ENCODE measurements at regions not wholly inside any gene's neighbourhood (a gene's known extent, or its start where the extent isn't known, plus 50 kb on each side); places are given as distances from the start of the nearest gene placed in this dataset.

DNA sequence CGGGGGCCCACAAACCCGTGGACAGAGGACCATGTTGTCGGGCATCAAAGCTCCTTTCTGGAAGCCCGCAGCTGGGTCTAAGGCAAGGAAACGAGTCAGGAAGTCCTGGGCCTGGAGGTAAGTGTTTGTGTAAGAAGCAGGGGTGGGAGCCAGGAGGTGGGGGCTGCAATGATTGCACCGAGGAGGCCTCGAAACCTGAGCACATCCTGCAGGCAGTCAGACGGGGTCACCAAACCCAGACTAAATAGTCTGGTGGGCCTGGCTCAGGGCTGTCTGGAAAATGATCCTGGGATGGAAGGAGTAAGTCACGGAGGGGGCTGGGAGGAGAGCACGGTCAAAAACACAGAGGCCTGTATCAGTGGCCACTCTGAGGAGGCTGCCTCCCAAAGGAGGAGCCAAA is 539.2 kb downstream of the MN1 start:
- Histone ChIP-seq H3K36me3 (ENCODE audit: control insufficient read depth, insufficient read depth, low read length) (no peaks in the 10 kb centered on the region), H3K4me3 (replicated peaks; ENCODE audit: low read depth, low read length) (no peak overlapping the region), H3K27me3 (replicated peaks; ENCODE audit: control insufficient read depth, insufficient read depth, low read length) (no peaks in the 10 kb centered on the region; the same call in 1 of the 2 replicates)
- TF ChIP-seq, protein P1, sequence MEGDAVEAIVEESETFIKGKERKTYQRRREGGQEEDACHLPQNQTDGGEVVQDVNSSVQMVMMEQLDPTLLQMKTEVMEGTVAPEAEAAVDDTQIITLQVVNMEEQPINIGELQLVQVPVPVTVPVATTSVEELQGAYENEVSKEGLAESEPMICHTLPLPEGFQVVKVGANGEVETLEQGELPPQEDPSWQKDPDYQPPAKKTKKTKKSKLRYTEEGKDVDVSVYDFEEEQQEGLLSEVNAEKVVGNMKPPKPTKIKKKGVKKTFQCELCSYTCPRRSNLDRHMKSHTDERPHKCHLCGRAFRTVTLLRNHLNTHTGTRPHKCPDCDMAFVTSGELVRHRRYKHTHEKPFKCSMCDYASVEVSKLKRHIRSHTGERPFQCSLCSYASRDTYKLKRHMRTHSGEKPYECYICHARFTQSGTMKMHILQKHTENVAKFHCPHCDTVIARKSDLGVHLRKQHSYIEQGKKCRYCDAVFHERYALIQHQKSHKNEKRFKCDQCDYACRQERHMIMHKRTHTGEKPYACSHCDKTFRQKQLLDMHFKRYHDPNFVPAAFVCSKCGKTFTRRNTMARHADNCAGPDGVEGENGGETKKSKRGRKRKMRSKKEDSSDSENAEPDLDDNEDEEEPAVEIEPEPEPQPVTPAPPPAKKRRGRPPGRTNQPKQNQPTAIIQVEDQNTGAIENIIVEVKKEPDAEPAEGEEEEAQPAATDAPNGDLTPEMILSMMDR (IDR thresholded peaks at IDR 0.05; ENCODE audit: insufficient read depth, low read length, poor library complexity, severe bottlenecking) = no peak
- DNase-seq (ENCODE audit: extremely low read depth, insufficient read length) = no peak

DNA sequence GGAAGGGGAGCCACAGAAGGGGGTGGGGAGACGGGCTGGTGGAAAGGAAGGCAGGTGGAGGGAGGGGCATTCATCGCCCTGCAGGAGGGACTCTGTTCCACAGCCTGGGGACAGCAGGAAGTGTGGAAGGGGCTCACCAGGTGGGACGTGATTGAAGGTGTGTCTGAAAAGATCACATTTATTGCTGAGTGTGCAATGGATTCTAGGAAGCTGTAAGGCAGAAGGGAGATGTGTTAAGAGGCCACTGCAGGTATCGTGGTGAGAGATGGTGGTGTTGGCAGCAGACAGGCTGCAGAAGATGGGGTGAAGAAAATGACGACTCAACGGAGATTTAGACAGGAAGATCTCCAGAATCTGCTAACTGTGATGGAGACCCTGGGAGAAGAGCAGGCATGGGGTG is 537.4 kb downstream of the MN1 start:
- no peak for DNase-seq (ENCODE audit: extremely low read depth, insufficient read length)
- H3K4me3 ChIP-seq (replicated peaks; ENCODE audit: low read depth, low read length) = no peak overlapping the region
- no peaks in the 10 kb centered on the region for H3K36me3 ChIP-seq (ENCODE audit: control insufficient read depth, insufficient read depth, low read length)
- TF ChIP-seq, protein P1 (IDR thresholded peaks at IDR 0.05; ENCODE audit: insufficient read depth, low read length, poor library complexity, severe bottlenecking) = no peak
- no peaks in the 10 kb centered on the region; the same call in 1 of the 2 replicates for H3K27me3 ChIP-seq (replicated peaks; ENCODE audit: control insufficient read depth, insufficient read depth, low read length)

DNA sequence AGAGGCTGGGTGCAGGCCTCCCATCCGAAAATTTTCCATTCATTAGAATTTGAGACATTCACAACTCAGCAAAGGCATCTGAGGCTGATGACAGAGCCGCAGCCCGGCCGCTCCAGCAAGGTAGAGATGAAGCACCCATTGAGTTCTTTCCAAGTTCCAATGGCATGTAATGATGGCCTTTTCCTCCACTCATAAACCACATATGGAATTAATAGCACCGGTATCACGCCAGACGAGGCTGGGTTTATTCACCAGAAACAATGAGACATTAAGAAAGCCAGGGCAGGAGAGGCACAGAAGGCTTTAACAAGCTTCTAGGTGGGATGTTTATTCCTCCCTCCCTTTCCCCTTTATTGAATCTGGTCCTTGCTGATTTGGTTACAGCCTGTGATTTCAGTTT is 534.4 kb downstream of the MN1 start:
- H3K36me3 ChIP-seq (ENCODE audit: control insufficient read depth, insufficient read depth, low read length) = no peaks in the 10 kb centered on the region
- TF ChIP-seq, protein P1 (IDR thresholded peaks at IDR 0.05; ENCODE audit: insufficient read depth, low read length, poor library complexity, severe bottlenecking) = no peak
- H3K4me3 ChIP-seq (replicated peaks; ENCODE audit: low read depth, low read length) = no peak overlapping the region
- H3K27me3 ChIP-seq (replicated peaks; ENCODE audit: control insufficient read depth, insufficient read depth, low read length) = no peaks in the 10 kb centered on the region; the same call in 1 of the 2 replicates
- DNase-seq (ENCODE audit: extremely low read depth, insufficient read length) = no peak

DNA sequence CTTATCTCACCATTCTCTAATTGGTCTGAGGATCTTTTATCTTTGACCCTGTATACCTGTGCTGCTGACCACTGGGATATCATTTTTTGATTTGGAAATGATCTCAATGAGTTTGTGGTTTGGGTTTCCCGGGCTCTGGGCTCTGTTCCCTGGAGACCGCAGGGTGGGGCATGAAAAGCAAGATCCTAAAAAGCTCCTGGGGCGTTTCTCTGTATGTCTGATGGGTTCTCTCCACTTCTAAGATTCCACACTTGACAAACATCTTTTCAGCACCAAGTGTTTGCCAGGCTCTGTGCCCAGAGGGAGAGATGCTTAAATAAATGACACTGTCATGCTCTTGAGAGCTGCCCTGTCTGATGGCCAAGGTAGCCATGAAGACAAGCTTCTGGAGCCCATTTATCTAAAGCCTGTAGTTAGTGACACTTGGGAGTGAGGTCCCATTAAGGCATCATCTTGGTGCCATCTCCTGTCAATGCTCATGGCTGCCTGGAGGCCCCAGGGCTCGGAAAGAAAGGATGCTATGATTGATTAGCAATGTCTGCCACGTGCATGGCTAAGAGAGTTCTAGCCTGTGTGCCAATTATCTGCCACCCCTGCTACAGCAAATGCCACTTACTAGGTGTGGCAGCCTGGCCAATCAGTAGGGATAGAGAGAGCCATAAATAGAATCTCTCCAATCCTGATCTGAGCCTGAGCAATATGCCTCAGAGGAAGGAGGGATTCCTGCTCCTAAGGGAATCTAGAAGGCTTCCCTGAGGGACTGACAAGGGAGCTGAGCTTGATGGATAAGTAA is 531.6 kb downstream of the MN1 start:
- Histone ChIP-seq H3K4me3 (replicated peaks; ENCODE audit: low read depth, low read length) (no peak overlapping the region), H3K27me3 (replicated peaks; ENCODE audit: control insufficient read depth, insufficient read depth, low read length) (no peaks in the 10 kb centered on the region), H3K36me3 (ENCODE audit: control insufficient read depth, insufficient read depth, low read length) (no peaks in the 10 kb centered on the region)
- DNase-seq (ENCODE audit: extremely low read depth, insufficient read length) = no peak
- TF ChIP-seq, protein P1 (IDR thresholded peaks at IDR 0.05; ENCODE audit: insufficient read depth, low read length, poor library complexity, severe bottlenecking) = no peak

DNA sequence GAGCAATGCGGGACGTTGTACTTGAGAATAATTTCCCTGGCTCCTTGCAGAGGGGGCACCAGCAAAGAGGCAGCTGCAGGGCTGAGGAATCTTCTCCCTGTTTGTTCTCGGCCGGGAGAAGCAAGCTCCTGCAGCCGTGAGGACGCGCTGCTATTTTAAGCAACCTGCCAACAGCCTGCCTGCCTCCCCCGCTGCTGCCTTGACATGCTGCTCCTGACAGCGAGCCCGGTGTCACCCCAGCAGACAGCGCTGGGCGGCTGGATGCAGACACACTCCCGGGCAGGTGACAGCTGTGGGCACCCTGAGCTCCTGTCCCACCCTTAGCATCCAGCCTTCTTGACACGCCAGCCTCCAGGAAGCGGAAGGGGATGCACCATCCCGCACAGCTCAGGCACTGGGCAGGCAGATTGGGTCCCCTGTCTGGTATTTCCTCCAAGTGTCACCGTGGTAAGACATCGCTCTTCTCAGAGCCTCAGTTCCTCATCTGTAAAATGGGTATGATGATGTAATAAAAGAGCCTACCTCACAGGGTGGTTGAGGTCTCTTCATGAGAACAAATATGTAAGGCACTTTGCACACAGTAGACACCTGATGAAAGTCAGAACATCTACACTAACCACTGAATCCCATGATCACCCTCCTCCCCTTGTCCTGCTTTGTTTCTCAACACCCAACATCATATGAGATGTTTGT is 530.6 kb downstream of the MN1 start:
- no peaks in the 10 kb centered on the region for H3K27me3 ChIP-seq (replicated peaks; ENCODE audit: control insufficient read depth, insufficient read depth, low read length)
- no peak overlapping the region for H3K4me3 ChIP-seq (replicated peaks; ENCODE audit: low read depth, low read length)
- H3K36me3 ChIP-seq (ENCODE audit: control insufficient read depth, insufficient read depth, low read length) = no peaks in the 10 kb centered on the region
- TF ChIP-seq, protein P1 (IDR thresholded peaks at IDR 0.05; ENCODE audit: insufficient read depth, low read length, poor library complexity, severe bottlenecking) = no peak
- DNase-seq (ENCODE audit: extremely low read depth, insufficient read length) = no peak

All from GM06990 (cell line).